Fibroblast of villous mesenchyme (primary cell): ENCODE measurements at regions not wholly inside any gene's neighbourhood (a gene's known extent, or its start where the extent isn't known, plus 50 kb on each side); places are given as distances from the start of the nearest gene placed in this dataset.

Source experiments
- DNase-seq: peaks from one replicate; pipeline ENCODE4 v3.0.0-alpha.2; 2010; ENCODE audit warnings: low read depth
- H3K4me3 ChIP-seq: 2 replicates; pipeline ENCODE4 v1.5.1; 2011; ENCODE audit warnings: low read depth, mild to moderate bottlenecking, low read length
- CTCF ChIP-seq: IDR thresholded peaks from 2 replicates; pipeline ENCODE4 v1.5.1; 2012; ENCODE audit warnings: low read depth, mild to moderate bottlenecking, low read length; ENCODE audit not compliant: insufficient read depth

GRCh38 chr20:48425321-48425720 is 402.5 kb downstream of the PREX1 start:
- no peak for DNase-seq
- no peak for TF ChIP-seq CTCF
- H3K4me3 ChIP-seq: no peak overlapping the region

GRCh38 chr20:48422242-48422960 is 405.4 kb downstream of the PREX1 start:
- DNase-seq: no peak
- TF ChIP-seq CTCF: no peak
- H3K4me3 ChIP-seq: no peak overlapping the region

DNA sequence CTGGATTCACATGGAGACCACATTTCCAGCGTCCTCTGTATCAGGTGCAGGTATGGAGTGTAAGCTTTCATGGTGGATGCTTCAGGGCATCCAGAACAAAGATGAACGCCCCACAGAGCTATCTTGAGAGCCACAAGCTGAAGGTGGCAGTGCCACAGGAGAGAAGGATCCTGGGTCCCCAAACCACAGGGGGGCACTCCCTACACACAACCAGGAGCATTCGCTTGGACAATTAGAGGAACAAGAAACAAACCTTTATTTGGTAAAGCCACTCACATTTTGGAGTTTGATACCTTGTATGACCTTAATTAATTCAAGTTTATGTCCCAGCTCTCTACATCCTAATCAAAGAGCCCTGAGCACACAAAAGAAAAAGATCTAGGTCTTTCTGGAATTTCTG is 406.3 kb downstream of the PREX1 start:
- no peak for TF ChIP-seq CTCF
- H3K4me3 ChIP-seq: no peak overlapping the region
- DNase-seq: no peak

- DNase-seq: no peak
- no peak for TF ChIP-seq CTCF
- H3K4me3 ChIP-seq: no peak overlapping the region
These were observed 407.6 kb downstream of the PREX1 start for GRCh38 chr20:48420176-48420575.

- TF ChIP-seq CTCF: no peak
- DNase-seq: no peak
- H3K4me3 ChIP-seq: no peak overlapping the region
These were observed 408.6 kb downstream of the PREX1 start for GRCh38 chr20:48419173-48419572.

DNA sequence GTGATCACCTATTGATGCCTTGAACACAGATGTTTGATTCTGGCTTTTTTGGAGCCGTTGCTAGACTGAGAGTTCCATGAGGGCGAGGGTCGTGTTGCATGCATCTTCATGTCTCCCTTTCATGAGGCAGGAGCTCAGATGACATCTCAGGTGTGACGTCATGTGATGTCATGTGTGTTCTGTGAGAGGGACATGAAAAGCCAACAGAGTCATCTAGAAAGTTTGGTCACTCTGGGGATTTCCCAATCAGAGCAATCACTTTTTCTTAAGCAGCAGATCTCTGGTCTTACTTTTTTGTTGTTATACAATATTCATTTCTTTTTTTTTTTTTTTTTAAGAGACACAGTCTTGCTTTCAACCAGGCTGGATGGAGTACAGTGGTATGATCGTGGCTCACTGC is 411.8 kb downstream of the PREX1 start:
- no peak for TF ChIP-seq CTCF
- no peak for DNase-seq
- H3K4me3 ChIP-seq: no peak overlapping the region

DNA sequence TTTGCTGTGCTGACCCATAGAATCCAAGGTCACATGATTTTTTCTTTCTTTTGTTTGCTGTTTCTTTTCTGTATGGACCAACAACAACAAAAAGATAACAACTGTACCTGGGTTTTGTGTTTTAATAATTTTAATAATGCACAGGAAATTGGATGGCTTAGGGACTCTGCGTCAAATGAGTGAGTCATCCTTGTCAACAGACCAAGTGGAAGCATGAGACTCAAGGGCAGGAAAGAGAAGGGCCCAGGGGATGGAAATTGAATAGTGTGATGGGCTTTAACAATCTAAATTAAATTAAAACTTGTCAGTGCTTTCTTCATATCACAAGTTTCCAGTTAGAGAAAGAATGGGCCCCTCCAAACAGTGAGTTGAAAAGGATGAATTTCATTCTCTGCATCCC is 413.0 kb downstream of the PREX1 start:
- no peak for TF ChIP-seq CTCF
- DNase-seq: no peak

More for the DNA sequence above, 413.0 kb downstream of the PREX1 start:
- no peak overlapping the region for H3K4me3 ChIP-seq
